ENCODE measurements at regions not wholly inside any gene's neighbourhood (a gene's known extent, or its start where the extent isn't known, plus 50 kb on each side); places are given as distances from the start of the nearest gene placed in this dataset.

GRCh38 chr13:99862244-99862643, 109.3 kb downstream of the ZIC5 start:
- no peak for TF ChIP-seq FOXM1 (IDR thresholded peaks at IDR 0.05; ENCODE audit: borderline replicate concordance)
- TF ChIP-seq FOXA1 (IDR thresholded peaks at IDR 0.05), result no peak
- no peak for TF ChIP-seq TARDBP (IDR thresholded peaks at IDR 0.05)
- no peak for TF ChIP-seq SP1 (IDR thresholded peaks at IDR 0.05)
- no peak for TF ChIP-seq BHLHE40 (IDR thresholded peaks at IDR 0.05; ENCODE audit: borderline replicate concordance)
- no peak for TF ChIP-seq NFRKB (IDR thresholded peaks at IDR 0.05)
- no peak for TF ChIP-seq LEF1 (IDR thresholded peaks at IDR 0.05; ENCODE audit: borderline replicate concordance)
- TF ChIP-seq SUZ12 (IDR thresholded peaks at IDR 0.05), result no peak
- TF ChIP-seq FOXK2 (IDR thresholded peaks at IDR 0.05), result no peak
- no peak for TF ChIP-seq ZNF384 (IDR thresholded peaks at IDR 0.05)
- no peak for TF ChIP-seq ARNT (IDR thresholded peaks at IDR 0.05)

Measured in HEK293T (cell line).